Vagina (tissue), 2 donors: ENCODE measurements at regions not wholly inside any gene's neighbourhood (a gene's known extent, or its start where the extent isn't known, plus 50 kb on each side); places are given as distances from the start of the nearest gene placed in this dataset.

Experiments used
- DNase-seq, 2 donors: peaks; one replicate each; pipeline ENCODE4 v3.0.0-alpha.2; 2017; ENCODE audit errors: extremely low spot score in 2 of 2
- H3K27ac ChIP-seq: fragments of 200-600 bp; sonication (generic); one replicate; pipeline ENCODE4 v1.5.1; 2019
- H3K27me3 ChIP-seq: fragments of 200-600 bp; sonication (generic); one replicate; pipeline ENCODE4 v1.5.1; 2019
- H3K36me3 ChIP-seq, 2 donors: fragments of 200-600 bp; sonication (generic); one replicate each; pipeline ENCODE4 v1.5.1; 2017 to 2019
- H3K4me1 ChIP-seq: fragments of 200-600 bp; sonication (generic); one replicate; pipeline ENCODE4 v1.5.1; 2019
- H3K4me3 ChIP-seq, 2 donors: fragments of 200-600 bp; sonication (generic); 1 replicate in 1 of 2; 2 replicates in 1 of 2; pipeline ENCODE4 v1.5.1; 2016 to 2019
- H3K9me3 ChIP-seq: fragments of 200-600 bp; sonication (generic); one replicate; pipeline ENCODE4 v1.5.1; 2019
- POLR2A ChIP-seq, 2 donors: fragments of 450-650 bp; IDR thresholded peaks; one replicate each; pipeline ENCODE4 v1.6.1; 2017; ENCODE audit warnings: antibody characterized with exemption in 2 of 2, mild to moderate bottlenecking in 2 of 2, moderate library complexity in 2 of 2
- POLR2AphosphoS5 ChIP-seq, 2 donors: sonication (generic); formaldehyde crosslinking; IDR thresholded peaks; one replicate each; pipeline ENCODE4 v1.9.0; 2017; ENCODE audit warnings: antibody characterized with exemption in 2 of 2, mild to moderate bottlenecking in 2 of 2, low read depth in 1 of 2; ENCODE audit not compliant: insufficient read depth in 1 of 2
- intact Hi-C: fragments of 100-400 bp; cut with DNase I; formaldehyde crosslinking; loops from one replicate; pipeline ENCODE4 v1.15.1; 2023
- TF ChIP-seq, protein P1 (sequence below), 3 experiments: fragments of 450-650 bp in 2 of 3; fragments of 200-600 bp in 1 of 3; sonication (generic) in 1 of 3; IDR thresholded peaks; one replicate each; pipeline ENCODE4 v1.5.1; 2017 to 2019; ENCODE audit warnings: antibody characterized with exemption in 3 of 3, mild to moderate bottlenecking in 2 of 3, moderate library complexity in 2 of 3

- TF ChIP-seq POLR2AphosphoS5 (IDR thresholded peaks at IDR 0.05; ENCODE audit: insufficient read depth in 1 of 2, low read depth in 1 of 2) (no peak), POLR2A (IDR thresholded peaks at IDR 0.05) (no peak)
- TF ChIP-seq, protein P1, sequence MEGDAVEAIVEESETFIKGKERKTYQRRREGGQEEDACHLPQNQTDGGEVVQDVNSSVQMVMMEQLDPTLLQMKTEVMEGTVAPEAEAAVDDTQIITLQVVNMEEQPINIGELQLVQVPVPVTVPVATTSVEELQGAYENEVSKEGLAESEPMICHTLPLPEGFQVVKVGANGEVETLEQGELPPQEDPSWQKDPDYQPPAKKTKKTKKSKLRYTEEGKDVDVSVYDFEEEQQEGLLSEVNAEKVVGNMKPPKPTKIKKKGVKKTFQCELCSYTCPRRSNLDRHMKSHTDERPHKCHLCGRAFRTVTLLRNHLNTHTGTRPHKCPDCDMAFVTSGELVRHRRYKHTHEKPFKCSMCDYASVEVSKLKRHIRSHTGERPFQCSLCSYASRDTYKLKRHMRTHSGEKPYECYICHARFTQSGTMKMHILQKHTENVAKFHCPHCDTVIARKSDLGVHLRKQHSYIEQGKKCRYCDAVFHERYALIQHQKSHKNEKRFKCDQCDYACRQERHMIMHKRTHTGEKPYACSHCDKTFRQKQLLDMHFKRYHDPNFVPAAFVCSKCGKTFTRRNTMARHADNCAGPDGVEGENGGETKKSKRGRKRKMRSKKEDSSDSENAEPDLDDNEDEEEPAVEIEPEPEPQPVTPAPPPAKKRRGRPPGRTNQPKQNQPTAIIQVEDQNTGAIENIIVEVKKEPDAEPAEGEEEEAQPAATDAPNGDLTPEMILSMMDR (IDR thresholded peaks at IDR 0.05): no peak
- Histone ChIP-seq H3K9me3 (no peaks in the 10 kb centered on the region), H3K36me3 (no peaks in the 10 kb centered on the region), H3K4me3 (no peak overlapping the region), H3K27me3 (no peaks in the 10 kb centered on the region), H3K4me1 (no peaks in the 10 kb centered on the region), H3K27ac (no peak overlapping the region)
- DNase-seq: no peak
- intact Hi-C loops: no loop called here
Measured at GRCh38 chr12:126915309-126915708, 1351.7 kb upstream of the TMEM132C start.

DNA sequence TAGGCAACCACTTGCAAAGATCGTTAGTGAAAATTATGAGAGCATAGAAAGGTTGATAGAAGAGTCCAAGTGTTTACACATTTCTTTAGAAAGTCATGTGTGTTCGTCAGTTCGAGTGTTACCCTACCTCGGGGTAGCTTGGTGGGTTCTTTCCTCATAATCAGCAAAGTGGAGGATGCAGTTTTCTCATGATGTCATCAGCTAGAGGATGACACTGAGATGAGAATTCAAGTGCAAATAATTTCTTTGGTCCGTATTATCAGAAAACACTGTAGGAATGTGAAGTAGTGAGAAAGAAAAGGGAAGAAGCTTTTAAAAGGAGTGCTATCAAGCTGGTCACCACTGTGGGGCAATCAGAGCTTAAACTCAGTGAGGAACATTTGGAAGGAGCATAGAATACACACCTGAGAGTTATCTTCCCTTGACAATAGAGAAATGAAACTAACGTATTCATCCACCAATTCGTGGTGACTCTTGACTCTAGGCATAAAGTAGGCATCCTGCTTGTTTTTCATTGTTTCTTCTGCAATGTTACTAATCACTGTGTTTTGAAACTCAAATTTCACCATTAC is 1340.9 kb upstream of the TMEM132C start:
- no peak for DNase-seq
- intact Hi-C loops: no loop called here
- H3K27ac ChIP-seq: no peak overlapping the region
- TF ChIP-seq POLR2AphosphoS5 (IDR thresholded peaks at IDR 0.05; ENCODE audit: insufficient read depth in 1 of 2, low read depth in 1 of 2): no peak
- H3K27me3 ChIP-seq: no peaks in the 10 kb centered on the region
- H3K36me3 ChIP-seq: no peaks in the 10 kb centered on the region
- H3K9me3 ChIP-seq: no peaks in the 10 kb centered on the region
- H3K4me3 ChIP-seq: no peak overlapping the region
- H3K4me1 ChIP-seq: no peaks in the 10 kb centered on the region

DNA sequence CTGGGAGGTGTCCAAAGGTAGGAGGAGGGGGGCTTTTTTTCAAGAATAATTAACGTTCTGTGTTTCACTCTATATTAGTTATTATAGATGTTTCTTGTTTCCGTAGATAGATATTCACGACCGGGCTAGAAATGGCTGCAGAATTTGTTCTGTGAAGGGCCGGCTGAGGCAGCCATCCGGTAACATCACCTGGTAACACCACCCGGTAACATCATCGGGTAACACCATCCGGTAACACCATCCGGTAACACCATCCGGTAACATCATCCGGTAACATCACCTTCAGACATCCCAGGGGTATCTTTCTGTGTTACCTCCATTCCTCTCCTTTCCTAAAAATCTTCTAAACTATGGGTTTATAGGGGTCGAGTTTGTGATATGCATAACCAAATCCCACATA is 1336.7 kb upstream of the TMEM132C start:
- Histone ChIP-seq H3K36me3 (no peaks in the 10 kb centered on the region), H3K4me3 (no peak overlapping the region), H3K9me3 (no peaks in the 10 kb centered on the region), H3K4me1 (no peaks in the 10 kb centered on the region), H3K27me3 (no peaks in the 10 kb centered on the region), H3K27ac (no peak overlapping the region)
- intact Hi-C loops: no loop called here
- DNase-seq: no peak
- TF ChIP-seq POLR2A (IDR thresholded peaks at IDR 0.05) (no peak), POLR2AphosphoS5 (IDR thresholded peaks at IDR 0.05; ENCODE audit: insufficient read depth in 1 of 2, low read depth in 1 of 2) (no peak)
- TF ChIP-seq, protein P1 (IDR thresholded peaks at IDR 0.05): no peak

- Histone ChIP-seq H3K4me1 (no peaks in the 10 kb centered on the region), H3K27me3 (no peaks in the 10 kb centered on the region), H3K4me3 (no peak overlapping the region), H3K27ac (no peak overlapping the region), H3K9me3 (no peaks in the 10 kb centered on the region), H3K36me3 (no peaks in the 10 kb centered on the region)
- TF ChIP-seq POLR2A (IDR thresholded peaks at IDR 0.05) (no peak), POLR2AphosphoS5 (IDR thresholded peaks at IDR 0.05; ENCODE audit: insufficient read depth in 1 of 2, low read depth in 1 of 2) (no peak)
- TF ChIP-seq, protein P1 (IDR thresholded peaks at IDR 0.05): no peak
- no peak for DNase-seq
- intact Hi-C loops: no loop called here
Measured at GRCh38 chr12:126932156-126932555, 1334.8 kb upstream of the TMEM132C start.

GRCh38 chr12:126935435-126935834 is 1331.5 kb upstream of the TMEM132C start:
- no peak overlapping the region for H3K27ac ChIP-seq
- intact Hi-C loops: no loop called here
- H3K36me3 ChIP-seq: no peaks in the 10 kb centered on the region
- no peak for DNase-seq
- H3K4me1 ChIP-seq: no peaks in the 10 kb centered on the region
- H3K4me3 ChIP-seq: no peak overlapping the region
- TF ChIP-seq POLR2A (IDR thresholded peaks at IDR 0.05) (no peak), POLR2AphosphoS5 (IDR thresholded peaks at IDR 0.05; ENCODE audit: insufficient read depth in 1 of 2, low read depth in 1 of 2) (no peak)
- TF ChIP-seq, protein P1 (IDR thresholded peaks at IDR 0.05): no peak
- H3K27me3 ChIP-seq: no peaks in the 10 kb centered on the region
- H3K9me3 ChIP-seq: no peaks in the 10 kb centered on the region
